GM18511 (cell line): ENCODE measurements at regions not wholly inside any gene's neighbourhood (a gene's known extent, or its start where the extent isn't known, plus 50 kb on each side); places are given as distances from the start of the nearest gene placed in this dataset.
"Not testable (repeated sequence)": the region's sequence is repeated elsewhere in the genome, so short reads cannot be mapped to it uniquely, and the experiment has no call there.

Experiments
- ATAC-seq: cut with Tn5 transposase; IDR thresholded peaks from one replicate; pipeline ENCODE4 v1.9.1; 2021; ENCODE audit warnings: mild to moderate bottlenecking, moderate library complexity; ENCODE audit not compliant: unreplicated experiment

DNA sequence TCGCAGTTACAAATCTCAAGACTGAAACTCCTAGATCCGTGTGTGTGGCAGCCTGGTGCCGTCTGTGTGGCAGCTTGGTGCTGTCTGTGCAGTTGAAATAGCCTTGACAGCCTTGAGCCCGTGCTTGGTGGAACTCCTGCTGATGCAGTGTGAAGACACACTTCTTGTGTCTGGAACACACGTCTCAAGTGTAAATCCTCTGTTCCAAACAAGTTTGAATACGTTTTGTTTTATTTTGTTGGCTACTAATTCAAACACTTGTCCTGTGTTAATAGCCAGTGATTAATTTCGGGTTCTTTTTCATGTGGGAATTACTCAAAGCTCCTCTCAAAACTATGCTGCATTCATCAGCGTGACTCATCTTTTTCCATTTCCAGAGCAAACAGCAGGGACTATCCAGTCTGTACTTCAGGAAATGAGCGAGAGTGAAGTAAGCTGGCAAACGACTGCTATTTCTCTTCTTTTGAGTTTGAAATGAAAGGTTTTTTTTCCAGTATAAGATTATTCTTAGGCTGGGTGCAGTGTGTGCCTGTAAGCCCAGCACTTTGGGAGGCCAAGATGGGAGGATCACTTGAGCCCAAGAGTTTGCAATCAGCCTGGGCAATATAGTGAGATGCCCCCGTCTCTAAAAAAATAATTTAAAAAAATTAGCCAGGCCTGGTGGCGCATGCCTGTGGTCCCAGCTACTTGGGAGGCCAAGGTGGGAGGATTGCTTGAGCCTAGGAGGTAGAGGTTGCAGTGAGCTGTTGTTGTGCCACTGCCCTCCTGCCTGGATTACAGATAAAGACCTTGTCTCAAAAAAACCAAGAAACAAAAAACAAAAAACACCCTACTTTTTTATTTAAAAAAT lies 152.9 kb downstream of the SPP2 start:
- no peak for ATAC-seq

DNA sequence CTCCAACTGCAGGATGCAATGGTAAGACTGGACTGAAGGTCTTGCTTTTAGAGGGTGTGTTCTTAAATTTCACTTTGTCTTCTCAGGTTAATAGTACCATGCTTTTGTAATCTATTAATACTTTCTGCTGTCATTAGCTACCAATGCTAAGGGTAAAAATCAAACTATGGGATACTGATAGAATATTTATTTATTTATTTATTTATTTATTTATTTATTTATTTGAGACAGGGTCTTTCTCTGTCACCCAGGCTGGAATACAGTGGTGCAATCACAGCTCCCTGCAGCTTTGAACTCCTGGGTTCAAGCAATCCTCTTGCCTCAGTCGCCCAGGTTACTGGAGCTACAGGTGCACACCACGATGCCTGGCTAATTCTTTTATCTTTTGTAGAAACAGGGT lies 152.1 kb downstream of the SPP2 start:
- no peak for ATAC-seq

DNA sequence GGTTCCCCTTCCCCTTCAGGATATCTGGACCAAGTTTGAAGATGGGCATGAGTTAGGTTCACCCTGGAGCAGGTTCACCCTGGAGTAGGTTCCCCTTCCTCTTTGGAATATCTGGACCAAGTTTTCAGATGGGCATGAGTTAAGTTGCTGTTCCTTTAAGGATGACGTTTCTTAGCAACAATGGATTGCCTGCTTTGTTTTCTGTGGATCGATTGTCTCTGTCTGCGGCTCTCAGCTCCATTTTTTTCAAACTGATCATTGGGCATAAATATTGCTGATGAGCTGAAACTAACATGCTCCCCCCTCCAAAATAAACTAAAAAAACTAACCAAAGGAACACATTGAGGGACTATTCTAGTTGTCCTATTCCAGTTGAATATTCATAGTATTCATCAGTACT lies 149.5 kb downstream of the SPP2 start:
- no peak for ATAC-seq

DNA sequence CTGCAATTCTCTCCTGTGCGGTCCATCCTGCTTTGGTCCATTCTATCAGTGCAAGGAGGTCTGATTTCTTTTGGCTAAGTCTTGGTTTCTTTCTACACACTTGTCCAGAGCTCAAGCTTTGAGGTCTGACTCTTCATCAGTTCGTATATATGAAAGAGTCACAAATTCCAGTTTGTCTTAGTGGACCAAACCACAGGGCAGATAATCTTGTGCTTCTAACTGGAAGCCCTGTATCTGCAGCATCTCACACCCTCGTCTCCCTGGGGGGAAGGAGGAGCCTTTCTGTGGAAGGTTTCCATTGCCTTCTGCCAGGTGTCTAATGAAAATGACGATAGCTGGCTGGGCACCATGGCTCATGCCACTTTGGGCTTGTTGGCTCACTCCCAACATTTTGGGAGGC lies 148.5 kb downstream of the SPP2 start:
- ATAC-seq = no peak

DNA sequence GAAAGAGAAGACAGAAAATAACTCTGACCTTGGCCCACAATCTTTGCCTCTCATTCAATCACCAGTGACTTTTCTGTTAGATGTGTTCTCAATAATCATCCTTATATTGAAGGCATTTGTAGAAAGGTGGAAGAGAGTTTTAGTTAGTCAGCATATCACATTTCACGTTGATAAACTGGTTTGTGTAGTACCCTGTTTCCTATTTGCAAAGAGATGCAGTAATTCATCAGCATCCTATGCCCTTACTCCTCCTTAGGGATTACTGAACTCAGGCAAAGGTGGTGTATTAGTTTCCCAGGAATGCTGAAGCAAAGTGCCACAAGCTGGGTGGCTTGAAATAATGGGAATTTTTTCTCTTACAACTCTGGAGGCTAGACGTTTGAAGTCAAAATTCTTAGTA lies 145.0 kb downstream of the SPP2 start:
- ATAC-seq = no peak

DNA sequence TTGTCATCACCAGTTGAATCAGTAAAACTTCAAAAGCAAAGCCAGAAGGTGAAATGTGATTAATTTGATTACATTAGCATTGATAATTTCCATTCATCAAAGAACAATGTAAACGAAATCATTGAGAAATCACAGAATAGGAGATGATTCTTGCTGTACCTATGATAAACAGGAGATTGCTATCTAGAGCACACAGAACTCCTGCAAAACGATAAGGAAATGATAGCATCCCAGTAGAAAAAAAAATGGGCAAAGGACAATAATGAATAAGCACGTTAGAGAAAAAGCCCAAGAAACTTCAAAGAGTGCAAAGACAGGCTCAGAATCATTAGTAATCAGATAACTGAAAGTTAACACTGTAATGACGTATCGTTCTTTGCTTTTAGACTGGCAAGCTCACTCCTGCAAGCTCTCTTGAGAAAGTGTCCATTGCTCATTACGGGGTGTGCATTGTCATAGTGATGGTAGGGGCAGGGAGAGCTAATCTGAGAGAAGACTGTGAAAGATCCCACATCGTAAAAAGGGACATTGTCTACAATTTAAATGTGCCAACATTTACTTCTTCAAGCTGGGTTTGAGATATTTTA lies 143.6 kb downstream of the SPP2 start:
- ATAC-seq = no peak

DNA sequence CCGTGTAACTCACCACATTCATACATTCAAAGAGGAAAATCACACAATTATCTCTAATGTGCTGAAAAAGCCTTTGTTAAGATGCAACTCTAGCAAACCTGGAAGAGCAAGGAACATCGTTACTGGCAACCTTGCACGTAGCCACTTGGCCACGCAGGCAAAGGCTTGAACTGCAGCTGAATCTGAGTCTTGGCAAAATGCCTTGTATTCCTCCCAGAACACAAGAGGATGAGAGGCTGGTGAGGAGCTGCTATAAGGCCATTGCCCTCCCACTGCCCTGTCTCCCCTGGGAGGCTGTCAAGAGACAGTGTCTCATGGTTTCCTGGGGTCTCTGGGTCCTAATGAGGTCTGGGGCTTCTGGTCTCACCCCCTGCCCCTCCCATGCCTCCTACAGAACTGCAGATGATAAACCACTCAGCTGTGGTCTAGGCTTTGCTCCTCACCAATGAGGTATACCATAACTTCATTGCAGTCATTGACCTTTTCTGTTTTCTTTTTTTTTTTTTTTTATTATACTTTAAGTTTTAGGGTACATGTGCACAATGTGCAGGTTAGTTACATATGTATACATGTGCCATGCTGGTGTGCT lies 141.4 kb downstream of the SPP2 start:
- ATAC-seq = no peak

DNA sequence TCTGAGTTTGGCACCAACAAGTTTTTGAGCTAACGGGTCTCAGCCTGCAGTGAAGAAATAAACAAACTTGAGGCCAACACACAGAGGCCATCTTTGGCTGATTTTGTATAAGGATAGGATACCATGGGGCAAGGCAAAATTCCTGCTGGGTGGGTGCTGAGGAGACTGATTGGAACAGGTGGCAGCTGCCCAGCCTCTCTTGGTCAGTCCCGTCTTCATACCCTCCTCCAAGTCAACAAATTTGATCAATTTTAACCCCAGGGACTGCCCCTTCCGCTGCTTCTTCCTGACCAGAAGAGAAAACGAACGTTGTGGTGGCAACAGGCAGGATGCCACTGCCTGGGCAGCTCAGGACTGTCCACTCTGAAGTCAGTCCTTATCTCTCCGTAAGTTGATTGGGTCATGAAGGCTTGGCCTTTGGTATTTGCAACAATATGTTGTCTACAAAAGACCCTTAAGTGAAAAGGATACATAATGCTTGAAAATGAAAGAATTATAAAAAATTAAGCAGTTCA lies 139.3 kb downstream of the SPP2 start:
- ATAC-seq = no peak

DNA sequence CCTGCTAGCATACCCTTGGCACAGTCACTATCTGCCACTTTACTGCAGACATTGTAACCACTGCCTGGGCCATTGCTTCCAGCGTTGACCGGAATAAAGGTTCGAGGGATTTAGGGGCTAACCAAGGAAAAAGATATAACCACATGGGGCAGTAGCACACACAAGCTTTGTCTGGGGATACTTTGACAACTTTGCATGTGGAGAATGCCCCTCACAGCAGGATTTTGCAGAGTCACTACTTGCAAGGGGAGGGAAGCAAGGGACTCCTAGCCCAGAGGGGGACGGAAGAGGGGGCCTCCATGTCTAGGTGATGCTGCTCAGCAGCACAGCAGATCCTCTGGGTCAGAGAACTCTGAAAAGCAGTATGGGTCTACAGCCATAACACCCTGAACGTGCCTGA lies 138.7 kb downstream of the SPP2 start:
- ATAC-seq = no peak

DNA sequence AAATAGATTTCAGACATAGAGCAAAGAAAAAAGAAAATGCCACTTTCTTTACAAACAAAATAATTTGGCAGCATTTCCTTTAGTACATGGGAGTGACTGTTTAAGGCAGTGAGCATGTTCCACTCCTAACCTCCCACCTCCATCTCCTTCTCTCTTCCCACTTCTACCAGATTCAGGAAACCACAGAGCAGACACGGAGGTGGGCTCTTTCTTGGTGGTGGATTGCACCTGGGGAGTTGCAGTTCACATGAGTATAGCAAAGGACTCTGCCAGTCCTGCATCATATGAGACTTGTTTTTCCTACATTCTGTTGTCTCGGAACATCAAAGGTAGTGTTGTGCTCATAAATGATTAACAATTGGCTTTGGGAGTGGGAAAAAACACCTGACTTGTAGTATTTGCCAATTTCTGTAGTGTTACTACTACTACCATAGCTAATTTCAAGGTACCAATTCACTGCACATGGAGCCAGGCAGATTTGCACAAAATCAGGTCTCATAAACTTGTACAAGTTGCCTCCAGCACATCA lies 137.2 kb downstream of the SPP2 start:
- ATAC-seq = no peak

DNA sequence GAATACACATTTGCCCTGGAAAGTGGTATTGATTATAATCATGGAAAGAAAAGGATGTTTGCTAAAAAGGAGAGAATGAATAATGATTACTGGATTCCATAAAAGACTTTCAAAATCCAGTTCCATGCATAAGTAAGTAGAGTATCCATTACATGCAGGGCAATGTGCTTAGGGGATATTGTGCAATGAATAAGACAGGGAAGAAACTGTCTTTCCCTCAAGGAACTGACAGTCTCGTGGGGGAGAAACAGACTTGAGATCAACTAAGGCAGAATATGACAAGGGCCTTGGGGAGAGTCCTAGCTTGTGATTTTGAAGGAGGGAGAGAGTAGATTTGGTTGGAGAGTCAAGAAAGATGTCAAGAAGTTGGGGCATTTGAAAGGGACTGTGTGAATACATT lies 130.6 kb downstream of the SPP2 start:
- no peak for ATAC-seq

DNA sequence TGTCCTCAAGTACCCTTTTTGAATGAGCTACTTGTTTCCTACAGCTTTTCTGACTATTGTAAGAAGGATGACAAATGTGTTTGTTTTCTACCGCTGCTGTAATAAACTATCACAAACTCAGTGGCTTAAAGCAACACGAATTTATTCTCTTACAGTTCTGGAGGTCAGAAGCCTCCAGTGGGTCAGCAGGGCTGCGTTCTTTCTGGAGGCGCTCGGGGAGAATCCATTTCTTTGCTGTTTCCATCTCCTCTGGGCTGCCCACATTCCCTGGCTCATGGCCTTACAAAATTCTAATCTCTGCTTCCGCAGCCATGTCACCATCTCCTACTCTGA lies 128.5 kb downstream of the SPP2 start:
- ATAC-seq = no peak

DNA sequence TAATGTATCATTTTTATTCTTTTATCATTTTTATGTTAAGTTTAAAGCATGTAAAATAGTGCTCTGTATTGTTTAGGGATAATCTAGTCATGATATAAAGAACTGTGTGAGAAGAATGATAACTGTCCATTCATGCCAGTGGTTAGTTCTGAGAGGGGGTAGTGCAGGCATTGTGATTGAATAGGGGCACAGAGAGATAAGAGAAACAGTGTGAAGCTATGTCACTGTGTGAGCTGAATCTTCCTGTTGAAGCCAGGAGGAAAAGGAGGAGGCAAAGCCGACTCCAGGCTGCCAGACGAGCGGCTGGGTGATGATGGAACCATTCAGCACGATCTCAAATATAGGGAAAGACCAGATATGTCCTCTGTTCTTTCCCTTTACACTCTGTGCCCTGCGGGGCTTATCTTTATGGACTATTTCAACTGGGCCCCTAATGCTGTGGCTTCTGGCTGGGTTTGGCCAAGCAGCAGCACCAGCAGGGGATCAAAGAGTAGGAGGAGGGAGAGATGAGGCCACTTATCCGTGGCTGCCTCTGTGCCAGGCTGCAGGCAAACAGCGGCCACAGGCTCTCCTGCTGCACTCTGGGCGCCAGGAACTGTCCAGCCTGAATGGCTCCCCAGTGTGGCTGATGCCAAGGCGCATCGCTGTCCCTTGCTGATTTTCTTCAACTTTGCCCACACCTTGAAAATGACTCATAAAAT lies 128.0 kb downstream of the SPP2 start:
- no peak for ATAC-seq

DNA sequence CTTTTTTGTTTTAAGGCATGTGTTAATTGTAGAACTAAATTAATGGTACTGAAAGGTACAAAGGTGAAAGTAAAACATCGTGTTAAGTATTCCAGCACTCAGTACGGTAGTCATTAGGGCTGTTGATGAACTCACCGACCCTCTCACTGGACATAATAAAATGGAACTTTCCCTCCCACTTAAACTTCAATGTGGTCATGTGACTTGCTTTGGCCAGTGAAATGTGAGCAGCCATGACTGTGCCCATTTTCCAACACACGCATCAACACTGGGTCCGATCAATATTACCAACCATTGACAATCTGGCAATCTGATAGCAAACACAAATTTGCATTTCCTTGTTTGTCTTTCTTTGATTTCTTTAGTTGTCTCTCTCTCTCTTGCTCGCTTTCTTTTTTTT lies 125.1 kb downstream of the SPP2 start:
- ATAC-seq = no peak

DNA sequence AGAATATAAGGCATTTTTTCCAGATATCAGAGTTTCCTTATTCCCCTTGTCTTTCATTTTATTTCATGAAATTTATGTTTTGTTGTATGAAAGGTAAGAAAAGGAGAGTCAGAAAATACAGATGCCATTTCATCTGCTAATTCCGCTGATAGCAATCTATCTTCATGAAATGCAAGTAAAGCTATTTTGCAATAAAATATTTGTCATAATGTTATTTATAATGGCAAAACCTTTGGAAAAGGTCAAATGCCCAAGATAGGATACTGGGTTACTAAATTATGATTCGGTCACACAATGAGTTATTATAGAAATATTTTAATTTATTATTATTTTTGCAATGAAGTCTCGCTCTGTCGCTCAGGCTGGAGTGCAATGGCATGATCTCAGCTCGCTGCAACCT lies 124.2 kb downstream of the SPP2 start:
- ATAC-seq = no peak

DNA sequence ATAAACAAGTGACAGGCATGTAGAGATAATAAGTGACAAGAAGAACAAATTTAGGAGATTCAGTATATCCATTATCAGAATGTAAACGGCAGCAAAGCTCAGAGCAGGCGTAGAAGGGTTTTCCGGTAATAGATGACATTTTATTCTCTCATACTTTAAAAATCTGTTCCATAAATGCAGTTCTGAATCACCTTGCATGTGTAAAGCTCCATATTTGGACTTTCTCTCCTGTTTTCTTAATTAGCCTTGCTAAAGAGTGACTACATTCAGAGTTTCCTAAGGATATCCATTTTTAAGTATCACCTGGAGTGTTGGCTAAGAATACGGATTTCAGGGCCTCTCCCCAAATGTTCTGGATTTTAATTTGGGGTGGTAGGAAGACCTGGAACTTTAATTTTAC lies 122.0 kb downstream of the SPP2 start:
- no peak for ATAC-seq

DNA sequence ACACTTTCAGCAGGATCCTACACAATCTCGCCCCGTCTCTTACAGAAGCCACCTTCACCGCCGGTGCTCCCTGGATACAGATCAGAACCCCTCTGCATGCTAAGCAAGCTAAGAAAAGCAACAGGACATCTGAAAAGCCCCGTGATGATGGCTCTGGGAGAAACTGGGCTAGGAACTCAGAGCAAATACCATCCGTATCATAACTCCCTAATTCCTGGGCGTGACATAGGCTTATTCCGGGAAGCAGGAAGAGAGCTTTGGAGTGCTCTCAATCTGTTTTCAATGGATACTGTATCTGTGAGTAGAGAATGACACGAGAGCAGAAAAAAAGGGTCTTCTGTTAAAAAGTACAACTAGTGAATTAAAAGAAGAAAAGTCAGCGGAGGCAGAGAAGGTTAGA lies 121.6 kb downstream of the SPP2 start:
- ATAC-seq = no peak

DNA sequence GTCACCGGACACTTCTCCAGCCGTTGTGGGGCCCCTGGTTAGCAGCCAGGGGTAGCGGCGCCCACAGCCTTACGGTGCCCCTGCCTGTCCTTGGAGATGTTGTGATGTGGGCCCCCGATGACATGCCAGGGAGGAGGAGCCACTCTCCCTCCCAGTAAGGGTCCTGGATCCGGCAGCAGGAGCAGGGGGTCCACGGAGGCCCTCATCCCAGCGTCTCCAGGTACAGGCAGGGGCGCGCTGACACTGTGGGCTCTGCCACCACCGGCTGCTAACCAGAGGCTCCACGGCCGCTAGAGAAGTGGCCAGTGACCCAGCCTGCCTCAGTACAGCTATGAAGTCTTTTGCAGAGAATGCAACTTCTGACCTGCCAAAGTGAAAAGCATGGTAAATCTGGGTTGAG lies 121.2 kb downstream of the SPP2 start:
- no peak for ATAC-seq

DNA sequence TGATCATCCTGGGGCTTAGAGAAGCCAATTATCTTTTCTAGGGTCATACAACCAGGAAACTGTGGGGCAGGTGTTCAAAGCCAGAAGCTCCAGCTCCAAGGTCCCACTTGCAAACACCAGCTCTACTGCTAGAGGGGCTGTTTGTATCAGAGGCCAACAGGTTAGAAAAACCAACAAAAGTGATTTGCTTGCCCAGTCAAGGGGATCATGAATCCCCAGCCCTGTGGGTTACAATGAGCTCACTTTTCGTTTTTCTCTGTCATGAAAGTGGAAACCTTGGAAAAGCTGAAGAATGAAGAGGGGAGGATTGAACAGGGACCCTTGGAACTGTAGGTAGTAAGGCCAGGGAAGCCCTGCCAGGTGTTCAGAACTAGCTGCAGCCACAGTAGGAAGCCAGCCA lies 119.2 kb downstream of the SPP2 start:
- ATAC-seq = no peak

DNA sequence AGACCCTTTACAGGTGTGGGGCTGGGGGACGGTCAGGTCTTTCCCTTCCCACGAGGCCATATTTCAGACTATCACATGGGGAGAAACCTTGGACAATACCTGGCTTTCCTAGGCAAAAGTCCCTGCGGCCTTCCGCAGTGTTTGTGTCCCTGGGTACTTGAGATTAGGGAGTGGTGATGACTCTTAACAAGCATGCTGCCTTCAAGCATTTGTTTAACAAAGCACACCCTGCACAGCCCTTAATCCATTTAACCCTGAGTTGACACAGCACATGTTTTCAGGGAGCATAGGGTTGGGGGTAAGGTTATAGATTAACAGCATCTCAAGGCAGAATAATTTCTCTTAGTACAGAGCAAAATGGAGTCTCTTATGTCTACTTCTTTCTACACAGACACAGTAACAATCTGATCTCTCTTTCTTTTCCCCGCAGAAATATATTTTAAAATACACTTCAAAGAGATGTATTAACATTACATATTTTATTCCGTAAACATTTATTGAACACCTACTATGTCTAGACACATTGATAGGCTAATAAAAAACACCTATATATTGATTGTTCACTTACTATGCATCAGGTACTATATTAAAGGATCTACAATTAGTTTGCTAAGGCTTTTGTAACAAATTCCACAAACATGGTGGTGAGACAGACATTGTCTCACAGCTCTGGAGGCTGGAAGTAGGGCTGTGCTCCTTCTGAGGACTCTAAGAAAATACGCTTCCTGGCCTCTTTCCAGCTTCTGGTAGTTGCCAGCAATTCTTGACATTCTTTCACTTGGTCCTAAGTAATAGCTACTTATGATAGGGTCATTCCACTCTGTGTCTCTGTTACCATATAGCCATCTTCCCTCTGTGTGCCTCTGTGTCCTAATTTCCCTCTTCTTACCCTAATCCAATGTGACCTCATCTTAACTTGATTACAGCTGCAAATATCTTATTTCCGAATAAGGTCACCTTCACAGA lies 118.4 kb downstream of the SPP2 start:
- not testable (repeated sequence) for ATAC-seq
